B cell (primary cell): ENCODE measurements at regions not wholly inside any gene's neighbourhood (a gene's known extent, or its start where the extent isn't known, plus 50 kb on each side); places are given as distances from the start of the nearest gene placed in this dataset.

Experiments used
- ATAC-seq: fragments of 200-7000 bp; cut with Tn5 transposase; one replicate; pipeline ENCODE4 v1.10.0; 2021; ENCODE audit warnings: low read depth, mild to moderate bottlenecking, moderate number of reproducible peaks, moderate library complexity
- CTCF ChIA-PET: fragments of 350-600 bp; sonication (Branson Sonifier 250); formaldehyde crosslinking; loops from one replicate; lab custom pipeline; 2021; ENCODE audit warnings: antibody characterized with exemption, inconsistent platforms; lab: Charles Lee
- POLR2A ChIA-PET: fragments of 350-600 bp; sonication (Branson Sonifier 250); formaldehyde crosslinking; loops from one replicate; lab custom pipeline; 2021; ENCODE audit warnings: antibody characterized with exemption; lab: Charles Lee
- DNase-seq: peaks from one replicate; pipeline ENCODE4 v3.0.0; 2013
- H2AFZ ChIP-seq: 2 replicates; pipeline ENCODE4 v1.6.1; 2012; ENCODE audit warnings: mild to moderate bottlenecking, low read depth, low read length; ENCODE audit not compliant: insufficient read depth, poor library complexity, severe bottlenecking
- H3K27ac ChIP-seq, 2 donors: 1 replicate in 1 of 2; 2 replicates in 1 of 2; pipeline ENCODE4 v1.5.1; 2012 to 2013; ENCODE audit warnings: low read length in 2 of 2, mild to moderate bottlenecking in 2 of 2, moderate library complexity in 1 of 2
- H3K27me3 ChIP-seq, 4 experiments: fragments of 200-600 bp in 1 of 4; sonication (generic) in 1 of 4; replicated peaks in 1 of 4; 1 replicate in 2 of 4; 2 replicates in 2 of 4; pipeline versions ENCODE4 v1.6.1 to v1.7.0; 2013 to 2016; ENCODE audit warnings: low read length in 3 of 4, mild to moderate bottlenecking in 2 of 4, mixed read lengths in 1 of 4, moderate library complexity in 1 of 4; ENCODE audit not compliant: insufficient read depth in 4 of 4, control insufficient read depth in 3 of 4; ENCODE audit errors: control extremely low read depth in 1 of 4
- H3K36me3 ChIP-seq, 2 experiments: replicated peaks in 1 of 2; 1 replicate in 1 of 2; 2 replicates in 1 of 2; pipeline versions ENCODE4 v1.6.1 to v1.7.1; 2013; ENCODE audit warnings: low read length in 1 of 2; ENCODE audit not compliant: insufficient read depth in 2 of 2, control insufficient read depth in 1 of 2; ENCODE audit errors: control extremely low read depth in 1 of 2, extremely low read depth in 1 of 2
- H3K4me1 ChIP-seq, 2 donors: fragments of 200-600 bp in 1 of 2; sonication (generic) in 1 of 2; 1 replicate in 1 of 2; 2 replicates in 1 of 2; pipeline versions ENCODE4 v1.5.1 to v1.6.1; 2013 to 2017; ENCODE audit warnings: low read length in 2 of 2; ENCODE audit not compliant: control insufficient read depth in 2 of 2, insufficient read depth in 2 of 2
- H3K4me2 ChIP-seq: replicated peaks from 2 replicates; pipeline ENCODE3; 2012; ENCODE audit warnings: mild to moderate bottlenecking, low read depth, low read length; ENCODE audit not compliant: poor library complexity, severe bottlenecking
- H3K4me3 ChIP-seq, 5 experiments: fragments of 200-600 bp in 1 of 5; sonication (generic) in 1 of 5; 1 replicate in 3 of 5; 2 replicates in 2 of 5; pipeline versions ENCODE4 v1.5.1 to v1.7.0; 2011 to 2016; ENCODE audit warnings: low read length in 4 of 5, mild to moderate bottlenecking in 4 of 5, low read depth in 2 of 5, control low read depth in 1 of 5, moderate library complexity in 1 of 5; ENCODE audit not compliant: insufficient read depth in 1 of 5; ENCODE audit errors: control extremely low read depth in 1 of 5, extremely low read depth in 1 of 5
- H3K79me2 ChIP-seq: fragments of 200-600 bp; sonication (generic); one replicate; pipeline ENCODE4 v1.6.0; 2016; ENCODE audit warnings: low read length; ENCODE audit not compliant: control insufficient read depth, insufficient read depth
- H3K9ac ChIP-seq: fragments of 200-600 bp; sonication (generic); 2 replicates; pipeline ENCODE4 v1.6.1; 2017; ENCODE audit warnings: mild to moderate bottlenecking, low read length, moderate library complexity
- H3K9me3 ChIP-seq, 3 donors: one replicate each; pipeline versions ENCODE4 v1.6.1 to v1.7.1; 2013; ENCODE audit warnings: low read length in 2 of 3; ENCODE audit not compliant: control insufficient read depth in 2 of 3, insufficient read depth in 1 of 3; ENCODE audit errors: control extremely low read depth in 1 of 3
- H4K20me1 ChIP-seq: 2 replicates; pipeline ENCODE4 v1.6.0; 2012; ENCODE audit warnings: mild to moderate bottlenecking, low read length; ENCODE audit not compliant: insufficient read depth, control insufficient read depth, poor library complexity, severe bottlenecking
- H3K27ac Mint-ChIP-seq: one replicate; pipeline ENCODE4 v1.8.0; 2021; ENCODE audit warnings: mixed read lengths
- H3K27me3 Mint-ChIP-seq: one replicate; pipeline ENCODE4 v1.8.0; 2021; ENCODE audit warnings: mixed read lengths
- H3K4me1 Mint-ChIP-seq: one replicate; pipeline ENCODE4 v1.8.0; 2021; ENCODE audit warnings: mixed read lengths
- H3K4me3 Mint-ChIP-seq: one replicate; pipeline ENCODE4 v1.8.0; 2021; ENCODE audit warnings: mixed read lengths
- H3K9me3 Mint-ChIP-seq: one replicate; pipeline ENCODE4 v1.8.0; 2022; ENCODE audit warnings: mixed read lengths; ENCODE audit not compliant: insufficient read depth
- CTCF ChIP-seq: fragments of 200-600 bp; IDR thresholded peaks from one replicate; pipeline ENCODE4 v1.8.0; 2022; ENCODE audit warnings: antibody characterized with exemption, mild to moderate bottlenecking
- EZH2 ChIP-seq: IDR thresholded peaks from 2 replicates; pipeline ENCODE4 v1.6.1; 2012; ENCODE audit warnings: borderline replicate concordance, low read depth, mild to moderate bottlenecking, moderate library complexity, low read length; ENCODE audit not compliant: insufficient read depth, poor library complexity, severe bottlenecking
- WGBS: methylation state at CpG from one replicate; pipeline ENCODE4 v1.1.5; 2013; ENCODE audit warnings: missing lambda C conversion rate; ENCODE audit not compliant: insufficient coverage; 5-methylcytosine and 5-hydroxymethylcytosine counted together
- intact Hi-C: fragments of 100-400 bp; cut with micrococcal nuclease; formaldehyde crosslinking; loops from one replicate; pipeline ENCODE4 v1.10.0; 2022

GRCh38 chr12:113528606-113529293 is 57.1 kb upstream of the LHX5 start:
- POLR2A ChIA-PET = no interaction called here
- 59% methylated on average over 11 of the region's 14 CpGs for WGBS

More at GRCh38 chr12:113528606-113529293, 57.1 kb upstream of the LHX5 start:
- Histone ChIP-seq H3K9ac (no peak overlapping the region), H2AFZ (no peak overlapping the region), H4K20me1 (no peaks in the 10 kb centered on the region), H3K4me2 (no peak overlapping the region), H3K79me2 (no peaks in the 10 kb centered on the region), H3K9me3 (peaks cover 0 to 4% (median 0%) of the 10 kb centered on the region in 3 donors), H3K27ac (no peak overlapping the region), H3K4me1 (no peaks in the 10 kb centered on the region), H3K36me3 (no peaks in the 10 kb centered on the region), H3K27me3 (peaks cover 0 to 8% (median 3%) of the 10 kb centered on the region in 4 experiments), H3K4me3 (no peak overlapping the region)
- Mint-ChIP-seq H3K27me3 (peaks cover 28% of the 10 kb centered on the region), H3K4me3 (no peak overlapping the region), H3K9me3 (no peaks in the 10 kb centered on the region), H3K4me1 (no peaks in the 10 kb centered on the region), H3K27ac (no peak overlapping the region)
- ATAC-seq = no peak
- no peak for DNase-seq
- CTCF ChIA-PET = no interaction called here
- TF ChIP-seq CTCF (no peak), EZH2 (no peak)
- intact Hi-C loops = no loop called here
